GM18520 (cell line): ENCODE measurements at regions not wholly inside any gene's neighbourhood (a gene's known extent, or its start where the extent isn't known, plus 50 kb on each side); places are given as distances from the start of the nearest gene placed in this dataset.
"Not testable (repeated sequence)": the region's sequence is repeated elsewhere in the genome, so short reads cannot be mapped to it uniquely, and the experiment has no call there.

Experiments used
- ATAC-seq: cut with Tn5 transposase; IDR thresholded peaks from one replicate; pipeline ENCODE4 v1.9.1; 2021; ENCODE audit not compliant: unreplicated experiment

- no peak for ATAC-seq
Measured at GRCh38 chr4:31877429-31877828, 1157.3 kb downstream of the PCDH7 start.

GRCh38 chr4:31880837-31881236, 1160.7 kb downstream of the PCDH7 start:
- not testable (repeated sequence) for ATAC-seq

- no peak for ATAC-seq
Measured at GRCh38 chr4:31896349-31896748, 1176.2 kb downstream of the PCDH7 start.

GRCh38 chr4:31905363-31905762, 1185.2 kb downstream of the PCDH7 start:
- ATAC-seq: no peak

- no peak for ATAC-seq
Measured at GRCh38 chr4:31908261-31908660, 1188.1 kb downstream of the PCDH7 start.

GRCh38 chr4:31917334-31917733, 1197.2 kb downstream of the PCDH7 start:
- ATAC-seq: no peak

DNA sequence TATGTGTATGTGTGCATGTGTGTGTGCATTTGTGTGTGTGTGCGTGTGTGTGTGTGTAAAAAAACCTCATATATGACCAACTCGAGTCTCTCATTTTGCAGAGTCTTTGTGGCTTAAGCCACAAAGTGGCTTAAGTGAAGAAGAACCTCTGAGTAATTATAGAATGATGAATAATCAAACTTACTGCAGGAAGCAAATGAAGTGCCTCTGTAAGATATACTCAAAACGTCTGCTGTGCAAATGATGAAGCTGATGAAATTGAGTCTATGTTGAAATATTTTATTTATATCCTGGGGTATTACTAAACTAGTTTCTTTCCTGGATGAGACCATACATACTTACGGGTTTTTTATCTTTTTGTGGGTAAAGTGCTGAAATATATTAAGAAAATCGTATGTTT, 1198.7 kb downstream of the PCDH7 start:
- no peak for ATAC-seq

GRCh38 chr4:31923634-31924033, 1203.5 kb downstream of the PCDH7 start:
- no peak for ATAC-seq

GRCh38 chr4:31929676-31930345, 1209.6 kb downstream of the PCDH7 start:
- ATAC-seq: no peak

DNA sequence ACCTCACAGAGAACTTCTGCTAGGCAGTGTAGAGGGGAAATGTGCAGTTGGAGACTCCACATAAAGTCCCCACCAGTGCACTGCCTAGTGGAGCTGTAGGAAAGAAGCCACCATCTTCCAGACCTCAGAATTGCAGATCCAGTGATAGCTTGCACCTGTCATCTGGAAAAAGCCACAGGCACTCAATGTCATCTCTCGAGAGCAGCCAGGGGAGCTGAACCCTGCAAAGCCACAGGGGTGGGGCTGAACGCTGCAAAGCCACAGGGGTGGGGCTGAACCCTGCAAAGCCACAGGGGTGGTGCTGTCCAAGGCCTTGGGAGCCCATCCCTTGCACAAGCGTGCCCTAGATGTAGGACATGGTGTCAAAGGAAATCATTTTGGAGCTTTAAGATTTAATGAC, 1226.3 kb downstream of the PCDH7 start:
- no peak for ATAC-seq

GRCh38 chr4:31947101-31947500, 1226.9 kb downstream of the PCDH7 start:
- no peak for ATAC-seq

- no peak for ATAC-seq
Measured at GRCh38 chr4:31949045-31949444, 1228.9 kb downstream of the PCDH7 start.

DNA sequence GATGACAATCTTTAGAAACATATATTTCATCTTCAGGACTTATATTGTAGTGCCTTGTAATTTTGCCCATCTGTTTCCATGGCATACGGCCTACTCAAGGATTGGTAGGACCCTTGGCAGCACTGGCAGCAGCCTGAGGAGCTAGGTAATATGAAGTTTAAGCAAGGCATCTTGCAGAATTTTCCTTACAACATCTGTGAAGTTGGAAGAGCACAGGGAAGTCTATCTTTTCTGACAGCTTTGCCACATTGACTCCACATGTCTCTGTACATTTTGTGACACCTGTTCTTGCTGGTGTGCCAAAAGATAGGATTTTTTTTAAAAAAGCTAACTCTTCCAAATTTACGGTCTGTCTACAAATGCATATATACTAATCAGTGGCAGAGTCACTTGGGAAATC, 1235.2 kb downstream of the PCDH7 start:
- ATAC-seq: no peak

DNA sequence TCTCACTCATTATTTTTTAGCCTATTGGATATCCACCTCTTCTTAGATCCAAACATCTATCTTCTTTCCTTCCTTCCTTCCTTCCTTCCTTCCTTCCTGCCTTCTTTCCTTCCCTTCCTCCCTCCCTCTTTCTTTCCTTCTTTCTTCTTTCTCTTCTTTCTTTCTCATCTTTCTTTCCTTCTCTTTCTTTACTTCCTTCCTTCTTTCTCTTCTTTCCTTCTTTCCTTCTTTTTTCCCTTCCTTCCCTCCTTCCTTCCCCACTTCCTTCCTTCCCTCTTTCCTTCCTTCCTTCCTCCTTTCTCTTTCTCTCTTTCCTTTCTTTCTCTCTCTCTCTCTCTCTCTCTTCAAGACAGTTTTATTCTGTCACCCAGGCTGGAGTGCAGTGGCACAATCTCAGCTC, 1239.8 kb downstream of the PCDH7 start:
- no peak for ATAC-seq

GRCh38 chr4:31964685-31965084, 1244.5 kb downstream of the PCDH7 start:
- no peak for ATAC-seq

DNA sequence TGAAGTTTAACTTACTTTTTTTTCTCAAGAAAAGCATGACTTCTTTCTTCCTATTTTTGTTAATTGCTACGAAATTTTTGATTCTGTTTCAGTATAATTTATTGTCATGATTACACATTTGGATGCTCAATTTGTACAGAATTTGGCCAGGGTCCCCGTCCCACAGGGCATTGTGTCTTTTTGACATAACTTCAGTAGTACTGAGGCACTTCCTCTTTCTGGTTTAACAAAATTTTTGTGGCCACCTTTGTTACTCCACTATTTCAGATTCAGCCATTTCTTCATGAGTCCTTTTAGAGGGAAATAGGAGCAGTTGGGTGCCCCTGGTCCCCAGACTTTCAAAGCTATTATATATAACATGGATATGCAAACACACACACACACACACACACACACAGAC, 1248.7 kb downstream of the PCDH7 start:
- no peak for ATAC-seq

DNA sequence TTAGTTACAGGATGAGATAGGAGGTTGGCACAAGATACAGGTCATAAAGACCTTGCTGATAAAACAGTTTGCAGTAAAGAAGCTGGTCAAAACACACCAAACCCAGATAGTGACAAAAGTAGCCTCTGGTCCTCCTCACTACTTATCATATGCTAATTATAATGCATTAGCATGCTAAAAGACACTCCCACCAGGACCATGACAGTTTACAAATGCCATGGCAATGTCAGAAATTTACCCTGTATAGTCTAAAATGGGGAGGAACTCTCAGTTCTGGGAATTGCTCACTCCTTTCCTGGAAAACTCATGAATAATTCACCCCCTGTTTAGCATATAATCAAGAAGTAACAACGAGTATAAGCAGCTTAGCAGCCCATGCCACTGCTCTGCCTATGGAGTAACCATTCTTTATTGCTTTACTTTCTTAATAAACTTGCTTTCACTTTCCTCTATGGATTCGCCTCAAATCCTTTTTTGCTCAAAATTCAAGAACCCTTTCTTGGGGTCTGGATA, 1254.4 kb downstream of the PCDH7 start:
- ATAC-seq: no peak

DNA sequence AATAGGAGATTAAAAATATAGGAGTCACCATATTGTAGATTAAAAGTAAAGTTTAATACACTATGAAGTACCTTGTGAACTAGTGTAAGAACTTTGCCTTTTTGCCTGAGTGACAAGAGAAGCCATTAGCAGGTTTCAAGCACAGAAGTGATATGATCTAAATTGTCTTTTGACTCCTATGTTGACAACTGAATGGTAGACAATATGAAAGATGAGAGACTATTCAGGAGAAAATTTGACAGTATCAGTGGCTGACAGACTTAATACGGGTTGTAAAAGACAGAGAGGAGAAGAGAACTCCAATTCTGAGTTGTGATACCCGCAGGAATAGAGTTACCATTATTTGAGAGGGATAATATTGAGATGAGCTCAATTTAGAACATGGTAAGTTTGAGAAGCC, 1259.8 kb downstream of the PCDH7 start:
- ATAC-seq: no peak

DNA sequence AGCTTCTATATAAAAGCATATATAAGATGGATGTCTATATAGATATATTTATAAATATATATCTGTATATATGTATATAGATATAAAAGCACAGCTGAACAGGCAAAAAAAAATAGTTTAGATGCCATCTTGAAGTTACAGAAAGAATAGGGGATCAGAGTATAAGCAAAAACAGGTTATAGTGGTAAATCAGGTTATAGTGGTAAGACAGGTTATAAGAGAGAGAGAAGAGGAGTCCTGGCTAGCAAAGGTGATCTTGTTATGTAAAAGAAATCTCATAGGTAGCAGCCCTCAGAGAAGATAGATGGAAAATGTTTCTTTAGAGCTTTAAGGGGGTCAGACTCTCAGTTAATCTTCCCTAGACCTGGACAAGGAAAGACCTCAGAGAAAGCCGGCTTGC, 1263.1 kb downstream of the PCDH7 start:
- ATAC-seq: no peak

- ATAC-seq: no peak
Measured at GRCh38 chr4:31983677-31984076, 1263.5 kb downstream of the PCDH7 start.

- ATAC-seq: no peak
Measured at GRCh38 chr4:31984872-31985271, 1264.7 kb downstream of the PCDH7 start.

GRCh38 chr4:31995943-31996901, 1276.1 kb downstream of the PCDH7 start:
- ATAC-seq: no peak
